ENCODE measurements at regions not wholly inside any gene's neighbourhood (a gene's known extent, or its start where the extent isn't known, plus 50 kb on each side); places are given as distances from the start of the nearest gene placed in this dataset.

- DNase-seq = no peak
Observed at GRCh38 chr10:24149640-24150039, 59.3 kb upstream of the KIAA1217 start.

DNA sequence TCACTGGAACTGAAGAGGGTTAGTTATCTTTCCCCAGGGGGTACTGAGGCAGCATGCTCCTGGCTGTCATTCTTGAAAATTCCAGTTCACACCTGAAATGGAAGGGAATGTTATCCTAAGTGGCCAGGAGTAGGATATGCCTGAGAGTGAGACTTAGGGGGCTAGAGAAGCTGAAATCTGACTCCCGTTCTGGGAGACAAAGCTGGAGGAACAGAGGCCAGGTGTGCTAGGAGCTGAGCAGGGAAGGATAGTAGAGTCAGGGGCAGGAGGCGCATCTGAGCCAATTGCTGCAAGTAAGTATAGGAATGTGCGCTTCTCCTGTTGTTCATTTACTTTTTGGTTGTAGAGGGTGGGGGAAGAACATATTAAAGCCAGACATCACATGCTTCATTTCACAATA is 58.1 kb upstream of the KIAA1217 start:
- no peak for DNase-seq

DNA sequence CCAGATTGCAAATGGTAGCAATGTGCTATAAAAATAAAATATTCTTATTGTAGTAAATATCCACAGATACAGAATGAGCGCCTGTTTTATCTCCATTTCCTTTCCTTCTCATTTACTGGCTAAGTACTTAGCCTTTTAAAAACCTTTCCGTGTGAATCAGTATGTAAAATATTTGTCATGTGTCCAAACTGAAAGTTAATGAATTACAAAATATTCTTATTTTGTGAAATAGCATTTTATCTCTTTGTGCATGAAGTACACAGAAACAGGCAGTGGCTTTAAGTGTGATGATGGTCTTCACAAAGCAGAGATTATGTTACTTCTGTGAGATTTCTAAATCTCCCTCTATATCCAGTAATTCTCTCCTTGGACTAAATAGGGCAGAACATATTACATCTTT is 56.7 kb upstream of the KIAA1217 start:
- DNase-seq = no peak

GRCh38 chr10:24153031-24153430 is 55.9 kb upstream of the KIAA1217 start:
- no peak for DNase-seq

DNA sequence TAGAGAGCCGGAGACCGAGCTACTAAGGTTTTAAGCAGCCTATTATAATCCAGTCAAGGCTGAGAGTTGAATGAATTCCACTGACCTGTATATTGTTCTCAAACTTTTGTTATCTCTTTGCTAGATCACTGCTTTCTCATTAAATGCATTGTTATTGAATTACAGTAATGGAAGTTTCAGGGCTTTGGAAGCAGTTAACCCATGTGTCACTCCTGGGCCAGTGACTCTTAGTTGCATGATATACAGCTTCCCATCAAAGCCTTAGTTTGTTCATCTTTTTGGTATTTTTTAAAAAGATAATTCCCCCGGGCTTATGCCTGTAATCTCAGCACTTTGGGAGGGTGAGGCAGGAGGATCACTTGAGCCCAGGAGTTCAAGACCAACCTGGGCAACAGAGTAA is 55.4 kb upstream of the KIAA1217 start:
- DNase-seq = no peak

DNA sequence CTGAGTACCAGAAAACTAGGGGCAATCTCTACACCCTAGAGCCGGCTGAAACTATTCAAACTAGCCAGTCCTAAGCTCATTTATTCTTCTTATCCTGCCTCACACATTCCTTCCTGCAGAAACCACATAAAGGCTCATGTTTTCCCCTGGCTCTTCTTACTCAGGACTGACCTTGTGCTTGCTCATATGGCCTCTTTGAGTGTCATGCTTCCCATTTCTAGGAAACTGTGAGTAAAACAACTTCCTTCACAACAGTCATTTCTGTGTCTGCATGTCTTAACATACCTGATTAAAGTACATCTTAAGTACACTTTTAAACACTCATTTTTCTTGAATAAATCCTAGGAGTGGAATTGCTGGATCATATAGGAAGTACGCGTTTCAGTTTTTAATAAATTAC is 52.3 kb upstream of the KIAA1217 start:
- DNase-seq = no peak

GRCh38 chr10:24157567-24157966 is 51.4 kb upstream of the KIAA1217 start:
- DNase-seq = no peak

Data from hematopoietic multipotent progenitor cell treated with erythropoietin and hydrocortisone succinate and interleukin-3 and kit ligand, for 4 days (in vitro differentiated cells).